SK-N-SH (cell line): ENCODE measurements at regions not wholly inside any gene's neighbourhood (a gene's known extent, or its start where the extent isn't known, plus 50 kb on each side); places are given as distances from the start of the nearest gene placed in this dataset.

Experiments
- EP300 ChIP-seq, 2 experiments: IDR thresholded peaks; 2 replicates each; pipeline versions ENCODE4 v1.4.0 to v1.6.1; 2012; ENCODE audit warnings: borderline replicate concordance in 1 of 2, low read depth in 1 of 2, low read length in 1 of 2
- EZH2phosphoT487 ChIP-seq: fragments of 200-600 bp; sonication (generic); IDR thresholded peaks from 2 replicates; pipeline ENCODE4 v1.6.1; 2017; ENCODE audit warnings: low read depth, mixed run types, mild to moderate bottlenecking, antibody characterized with exemption, moderate library complexity, borderline replicate concordance
- JUND ChIP-seq: IDR thresholded peaks from 2 replicates; pipeline ENCODE4 v1.4.0; 2012
- POLR2AphosphoS5 ChIP-seq: IDR thresholded peaks from 2 replicates; pipeline ENCODE4 v1.6.1; 2012; ENCODE audit warnings: low read depth, low read length
- RFX5 ChIP-seq: IDR thresholded peaks from 2 replicates; pipeline ENCODE4 v1.6.1; 2012; ENCODE audit warnings: mild to moderate bottlenecking, improper control_type of control experiment, low read length
- SIN3A ChIP-seq: IDR thresholded peaks from 2 replicates; pipeline ENCODE4 v1.6.1; 2012; ENCODE audit warnings: low read depth, mild to moderate bottlenecking, low read length, moderate library complexity, borderline replicate concordance
- TEAD4 ChIP-seq: IDR thresholded peaks from 2 replicates; pipeline ENCODE4 v1.4.0; 2012; ENCODE audit warnings: mild to moderate bottlenecking, borderline replicate concordance; ENCODE audit not compliant: insufficient read depth
- YY1 ChIP-seq: IDR thresholded peaks from 2 replicates; pipeline ENCODE4 v1.4.0; 2012; ENCODE audit warnings: low read depth, mild to moderate bottlenecking
- TF ChIP-seq, protein P1 (sequence below): fragments of 200-600 bp; sonication (generic); IDR thresholded peaks from 2 replicates; pipeline ENCODE4 v1.6.1; 2017; ENCODE audit warnings: antibody characterized with exemption, mild to moderate bottlenecking, moderate library complexity
- TF ChIP-seq, protein P2 (sequence below): IDR thresholded peaks from 2 replicates; pipeline ENCODE4 v1.6.1; 2012; ENCODE audit warnings: mild to moderate bottlenecking, low read depth, low read length, moderate library complexity

DNA sequence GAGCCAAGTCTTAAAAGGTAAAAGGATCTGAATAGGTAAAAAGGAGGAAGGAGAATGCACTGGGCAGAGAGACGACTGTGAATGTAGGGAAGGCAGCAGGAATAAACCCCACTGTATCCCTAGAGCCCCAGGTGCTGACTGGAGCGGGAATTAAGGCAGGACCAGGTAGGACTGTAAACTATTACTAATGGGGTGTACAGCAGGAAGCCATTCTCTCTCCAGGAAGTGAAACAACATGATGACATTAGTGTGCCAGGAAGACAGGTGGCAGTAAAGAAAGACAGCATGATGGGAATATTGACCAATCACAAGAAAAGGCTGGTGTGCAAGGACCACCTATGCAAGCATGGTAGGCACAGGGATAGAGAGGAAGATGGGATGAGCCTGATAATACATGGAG is 433.0 kb downstream of the DNAH5 start:
- TF ChIP-seq, protein P1, sequence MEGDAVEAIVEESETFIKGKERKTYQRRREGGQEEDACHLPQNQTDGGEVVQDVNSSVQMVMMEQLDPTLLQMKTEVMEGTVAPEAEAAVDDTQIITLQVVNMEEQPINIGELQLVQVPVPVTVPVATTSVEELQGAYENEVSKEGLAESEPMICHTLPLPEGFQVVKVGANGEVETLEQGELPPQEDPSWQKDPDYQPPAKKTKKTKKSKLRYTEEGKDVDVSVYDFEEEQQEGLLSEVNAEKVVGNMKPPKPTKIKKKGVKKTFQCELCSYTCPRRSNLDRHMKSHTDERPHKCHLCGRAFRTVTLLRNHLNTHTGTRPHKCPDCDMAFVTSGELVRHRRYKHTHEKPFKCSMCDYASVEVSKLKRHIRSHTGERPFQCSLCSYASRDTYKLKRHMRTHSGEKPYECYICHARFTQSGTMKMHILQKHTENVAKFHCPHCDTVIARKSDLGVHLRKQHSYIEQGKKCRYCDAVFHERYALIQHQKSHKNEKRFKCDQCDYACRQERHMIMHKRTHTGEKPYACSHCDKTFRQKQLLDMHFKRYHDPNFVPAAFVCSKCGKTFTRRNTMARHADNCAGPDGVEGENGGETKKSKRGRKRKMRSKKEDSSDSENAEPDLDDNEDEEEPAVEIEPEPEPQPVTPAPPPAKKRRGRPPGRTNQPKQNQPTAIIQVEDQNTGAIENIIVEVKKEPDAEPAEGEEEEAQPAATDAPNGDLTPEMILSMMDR: no peak
- TF ChIP-seq EZH2phosphoT487 (no peak), JUND (no peak), POLR2AphosphoS5 (no peak), YY1 (no peak), RFX5 (no peak), TEAD4 (no peak), SIN3A (no peak), EP300 (IDR thresholded peaks at IDR 0.05; ENCODE audit: borderline replicate concordance in 1 of 2, low read depth in 1 of 2, low read length in 1 of 2) (no peak)
- TF ChIP-seq, protein P2, sequence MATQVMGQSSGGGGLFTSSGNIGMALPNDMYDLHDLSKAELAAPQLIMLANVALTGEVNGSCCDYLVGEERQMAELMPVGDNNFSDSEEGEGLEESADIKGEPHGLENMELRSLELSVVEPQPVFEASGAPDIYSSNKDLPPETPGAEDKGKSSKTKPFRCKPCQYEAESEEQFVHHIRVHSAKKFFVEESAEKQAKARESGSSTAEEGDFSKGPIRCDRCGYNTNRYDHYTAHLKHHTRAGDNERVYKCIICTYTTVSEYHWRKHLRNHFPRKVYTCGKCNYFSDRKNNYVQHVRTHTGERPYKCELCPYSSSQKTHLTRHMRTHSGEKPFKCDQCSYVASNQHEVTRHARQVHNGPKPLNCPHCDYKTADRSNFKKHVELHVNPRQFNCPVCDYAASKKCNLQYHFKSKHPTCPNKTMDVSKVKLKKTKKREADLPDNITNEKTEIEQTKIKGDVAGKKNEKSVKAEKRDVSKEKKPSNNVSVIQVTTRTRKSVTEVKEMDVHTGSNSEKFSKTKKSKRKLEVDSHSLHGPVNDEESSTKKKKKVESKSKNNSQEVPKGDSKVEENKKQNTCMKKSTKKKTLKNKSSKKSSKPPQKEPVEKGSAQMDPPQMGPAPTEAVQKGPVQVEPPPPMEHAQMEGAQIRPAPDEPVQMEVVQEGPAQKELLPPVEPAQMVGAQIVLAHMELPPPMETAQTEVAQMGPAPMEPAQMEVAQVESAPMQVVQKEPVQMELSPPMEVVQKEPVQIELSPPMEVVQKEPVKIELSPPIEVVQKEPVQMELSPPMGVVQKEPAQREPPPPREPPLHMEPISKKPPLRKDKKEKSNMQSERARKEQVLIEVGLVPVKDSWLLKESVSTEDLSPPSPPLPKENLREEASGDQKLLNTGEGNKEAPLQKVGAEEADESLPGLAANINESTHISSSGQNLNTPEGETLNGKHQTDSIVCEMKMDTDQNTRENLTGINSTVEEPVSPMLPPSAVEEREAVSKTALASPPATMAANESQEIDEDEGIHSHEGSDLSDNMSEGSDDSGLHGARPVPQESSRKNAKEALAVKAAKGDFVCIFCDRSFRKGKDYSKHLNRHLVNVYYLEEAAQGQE: no peak
